H9 (cell line): ENCODE measurements at regions not wholly inside any gene's neighbourhood (a gene's known extent, or its start where the extent isn't known, plus 50 kb on each side); places are given as distances from the start of the nearest gene placed in this dataset.

Experiments used
- DNase-seq: peaks from one replicate; pipeline ENCODE4 v3.0.0-alpha.2; 2017
- H2AFZ ChIP-seq: one replicate; pipeline ENCODE4 v1.6.1; 2013; ENCODE audit warnings: mild to moderate bottlenecking, low read length, control low read depth, moderate library complexity
- H2AK5ac ChIP-seq: 2 replicates; pipeline ENCODE4 v1.6.1; 2013; ENCODE audit warnings: low read length, control low read depth, mixed read lengths; ENCODE audit not compliant: insufficient read length
- H2BK120ac ChIP-seq: one replicate; pipeline ENCODE4 v1.6.1; 2013; ENCODE audit warnings: low read depth, mild to moderate bottlenecking, low read length, control low read depth, inconsistent platforms; ENCODE audit not compliant: poor library complexity, severe bottlenecking
- H2BK12ac ChIP-seq: 2 replicates; pipeline ENCODE4 v1.6.1; 2013; ENCODE audit warnings: low read length, control low read depth, mixed read lengths, low read depth; ENCODE audit not compliant: insufficient read length
- H2BK15ac ChIP-seq: 2 replicates; pipeline ENCODE4 v1.6.1; 2013; ENCODE audit warnings: low read depth, low read length, control low read depth
- H2BK20ac ChIP-seq: one replicate; pipeline ENCODE4 v1.6.1; 2013; ENCODE audit warnings: low read depth, mild to moderate bottlenecking, low read length, control low read depth, inconsistent platforms; ENCODE audit not compliant: poor library complexity, severe bottlenecking
- H2BK5ac ChIP-seq: 2 replicates; pipeline ENCODE4 v1.6.1; 2013; ENCODE audit warnings: low read length, control low read depth, mixed read lengths; ENCODE audit not compliant: insufficient read length
- H3K14ac ChIP-seq: 2 replicates; pipeline ENCODE4 v1.6.1; 2013; ENCODE audit warnings: low read length, control low read depth; ENCODE audit not compliant: insufficient read depth
- H3K18ac ChIP-seq: 2 replicates; pipeline ENCODE4 v1.6.1; 2013; ENCODE audit warnings: low read depth, mild to moderate bottlenecking, mixed read lengths, low read length, control low read depth; ENCODE audit not compliant: insufficient read length
- H3K23ac ChIP-seq: 2 replicates; pipeline ENCODE4 v1.6.1; 2013; ENCODE audit warnings: low read length, control low read depth, mixed read lengths, low read depth; ENCODE audit not compliant: insufficient read length
- H3K23me2 ChIP-seq: 2 replicates; pipeline ENCODE4 v1.6.1; 2013; ENCODE audit warnings: low read depth, mild to moderate bottlenecking, mixed read lengths, low read length, control low read depth; ENCODE audit not compliant: insufficient read length, poor library complexity, severe bottlenecking
- H3K27ac ChIP-seq: 2 replicates; pipeline ENCODE4 v1.5.1; 2013; ENCODE audit warnings: low read length, control low read depth, mixed read lengths, low read depth; ENCODE audit not compliant: insufficient read length
- H3K27me3 ChIP-seq: 2 replicates; pipeline ENCODE4 v1.6.1; 2013; ENCODE audit warnings: low read length, control low read depth, inconsistent platforms; ENCODE audit not compliant: insufficient read depth
- H3K4ac ChIP-seq: 2 replicates; pipeline ENCODE4 v1.6.1; 2013; ENCODE audit warnings: low read depth, mild to moderate bottlenecking, control low read depth, inconsistent platforms, low read length, moderate library complexity
- H3K4me1 ChIP-seq: 2 replicates; pipeline ENCODE4 v1.6.1; 2013; ENCODE audit warnings: low read length, control low read depth, inconsistent platforms; ENCODE audit not compliant: insufficient read depth
- H3K4me2 ChIP-seq: 2 replicates; pipeline ENCODE4 v1.6.1; 2013; ENCODE audit warnings: low read length, control low read depth, mixed read lengths; ENCODE audit not compliant: insufficient read length, insufficient read depth
- H3K56ac ChIP-seq: 2 replicates; pipeline ENCODE4 v1.6.1; 2013; ENCODE audit warnings: low read depth, mild to moderate bottlenecking, mixed read lengths, low read length, control low read depth; ENCODE audit not compliant: insufficient read length
- H3K79me1 ChIP-seq: 2 replicates; pipeline ENCODE4 v1.6.1; 2013; ENCODE audit warnings: low read depth, mild to moderate bottlenecking, moderate library complexity, low read length, control low read depth, inconsistent platforms; ENCODE audit not compliant: insufficient read depth, poor library complexity, severe bottlenecking
- H3K79me2 ChIP-seq: 2 replicates; pipeline ENCODE4 v1.6.1; 2013; ENCODE audit warnings: low read length, control low read depth, inconsistent platforms; ENCODE audit not compliant: insufficient read depth
- H3K9ac ChIP-seq: 2 replicates; pipeline ENCODE4 v1.6.1; 2013; ENCODE audit warnings: low read length, control low read depth, mixed read lengths; ENCODE audit not compliant: insufficient read length; ENCODE audit errors: extremely low read depth
- H3K9me3 ChIP-seq: one replicate; pipeline ENCODE4 v1.6.1; 2013; ENCODE audit warnings: low read depth, low read length, inconsistent platforms; ENCODE audit not compliant: control insufficient read depth
- H3T11ph ChIP-seq: one replicate; pipeline ENCODE4 v1.6.1; 2013; ENCODE audit warnings: mild to moderate bottlenecking, low read length, control low read depth, inconsistent platforms
- H4K20me1 ChIP-seq: one replicate; pipeline ENCODE4 v1.6.1; 2013; ENCODE audit not compliant: control insufficient read depth, insufficient read length, insufficient read depth
- H4K5ac ChIP-seq: 2 replicates; pipeline ENCODE4 v1.6.1; 2013; ENCODE audit warnings: low read depth, mild to moderate bottlenecking, mixed read lengths, low read length, control low read depth; ENCODE audit not compliant: insufficient read length
- H4K8ac ChIP-seq: replicated peaks from 2 replicates; pipeline ENCODE4 v1.6.1; 2013; ENCODE audit warnings: low read length, control low read depth, mixed read lengths, low read depth; ENCODE audit not compliant: insufficient read length
- H4K91ac ChIP-seq: 2 replicates; pipeline ENCODE4 v1.6.1; 2013; ENCODE audit warnings: low read depth, mild to moderate bottlenecking, moderate library complexity, mixed read lengths, low read length, control low read depth; ENCODE audit not compliant: insufficient read length
- H3K27ac Mint-ChIP-seq, 3 experiments: 2 replicates in 2 of 3; 3 replicates in 1 of 3; pipeline ENCODE4 v1.8.0; 2020 to 2021; ENCODE audit warnings: mixed read lengths in 3 of 3, mild to moderate bottlenecking in 1 of 3, moderate library complexity in 1 of 3
- H3K27me3 Mint-ChIP-seq: 2 replicates; pipeline ENCODE4 v1.8.0; 2021; ENCODE audit warnings: low read depth, mild to moderate bottlenecking, moderate library complexity, mixed read lengths
- H3K36me3 Mint-ChIP-seq, 3 experiments: 2 replicates in 2 of 3; 3 replicates in 1 of 3; pipeline ENCODE4 v1.8.0; 2020 to 2021; ENCODE audit warnings: low read depth in 3 of 3, mixed read lengths in 3 of 3; ENCODE audit not compliant: insufficient read depth in 1 of 3
- H3K4me1 Mint-ChIP-seq, 2 experiments: 2 replicates each; pipeline ENCODE4 v1.8.0; 2020; ENCODE audit warnings: mixed read lengths in 2 of 2
- H3K4me3 Mint-ChIP-seq, 2 experiments: 2 replicates in 1 of 2; 3 replicates in 1 of 2; pipeline ENCODE4 v1.8.0; 2020 to 2021; ENCODE audit warnings: mild to moderate bottlenecking in 2 of 2, mixed read lengths in 2 of 2, moderate library complexity in 1 of 2
- H3K9me3 Mint-ChIP-seq, 2 experiments: 2 replicates in 1 of 2; 3 replicates in 1 of 2; pipeline ENCODE4 v1.8.0; 2020; ENCODE audit warnings: mild to moderate bottlenecking in 2 of 2, mixed read lengths in 2 of 2, moderate library complexity in 1 of 2
- WGBS: extraction: QIAGEN DNeasy Blood & Tissue Kit; methylation state at CpG from one replicate; pipeline ENCODE4 v1.1.7; 2013; ENCODE audit warnings: missing lambda C conversion rate, low lambda C conversion rate, mixed read lengths; ENCODE audit not compliant: insufficient read length; ENCODE audit errors: extremely low coverage; 5-methylcytosine and 5-hydroxymethylcytosine counted together
- TF ChIP-seq, protein P1 (sequence below): fragments of 200-600 bp; sonication (generic); conservative IDR thresholded peaks from 3 replicates; pipeline ENCODE4 v1.8.0; 2021; ENCODE audit warnings: antibody characterized with exemption, mild to moderate bottlenecking

DNA sequence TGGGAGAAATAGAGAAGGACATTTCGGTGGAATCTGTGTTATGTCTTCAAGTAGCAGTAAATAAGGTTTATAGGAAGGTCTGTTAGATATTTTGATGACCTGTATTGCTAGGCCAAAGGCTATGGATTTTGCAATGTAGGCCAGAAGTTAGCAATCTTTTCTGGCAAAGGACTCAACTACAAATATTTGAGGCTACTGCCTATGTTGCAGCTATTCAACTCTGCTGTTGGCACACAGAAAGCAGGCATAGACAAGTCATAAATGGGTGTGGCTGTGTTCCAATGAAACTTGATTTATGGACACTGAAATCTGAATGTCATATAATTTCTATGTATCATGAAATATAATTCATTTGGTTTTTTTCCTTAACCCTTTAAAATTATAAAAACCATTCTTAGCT lies 438.7 kb upstream of the C2CD4B start:
- H3K4me1 ChIP-seq: no peaks in the 10 kb centered on the region
- H2BK12ac ChIP-seq: no peak overlapping the region
- Mint-ChIP-seq H3K4me3 (no peak overlapping the region), H3K27ac (no peak overlapping the region), H3K4me1 (peaks cover 13 to 16% of the 10 kb centered on the region in 2 experiments), H3K27me3 (no peaks in the 10 kb centered on the region; the same call in 1 of the 2 replicates), H3K36me3 (no peaks in the 10 kb centered on the region), H3K9me3 (no peaks in the 10 kb centered on the region)
- H4K91ac ChIP-seq: no peak overlapping the region
- no peak overlapping the region for H3K27ac ChIP-seq
- no peak overlapping the region for H2BK120ac ChIP-seq
- no peak overlapping the region for H2BK5ac ChIP-seq
- no peak overlapping the region for H3K23ac ChIP-seq
- H3T11ph ChIP-seq: no peak overlapping the region
- no peak overlapping the region for H2AFZ ChIP-seq
- H3K27me3 ChIP-seq: no peaks in the 10 kb centered on the region
- no peak for DNase-seq
- H4K5ac ChIP-seq: no peak overlapping the region
- H2BK20ac ChIP-seq: no peak overlapping the region
- H4K20me1 ChIP-seq: no peaks in the 10 kb centered on the region
- no peaks in the 10 kb centered on the region for H3K79me2 ChIP-seq
- H3K23me2 ChIP-seq: no peaks in the 10 kb centered on the region
- TF ChIP-seq, protein P1, sequence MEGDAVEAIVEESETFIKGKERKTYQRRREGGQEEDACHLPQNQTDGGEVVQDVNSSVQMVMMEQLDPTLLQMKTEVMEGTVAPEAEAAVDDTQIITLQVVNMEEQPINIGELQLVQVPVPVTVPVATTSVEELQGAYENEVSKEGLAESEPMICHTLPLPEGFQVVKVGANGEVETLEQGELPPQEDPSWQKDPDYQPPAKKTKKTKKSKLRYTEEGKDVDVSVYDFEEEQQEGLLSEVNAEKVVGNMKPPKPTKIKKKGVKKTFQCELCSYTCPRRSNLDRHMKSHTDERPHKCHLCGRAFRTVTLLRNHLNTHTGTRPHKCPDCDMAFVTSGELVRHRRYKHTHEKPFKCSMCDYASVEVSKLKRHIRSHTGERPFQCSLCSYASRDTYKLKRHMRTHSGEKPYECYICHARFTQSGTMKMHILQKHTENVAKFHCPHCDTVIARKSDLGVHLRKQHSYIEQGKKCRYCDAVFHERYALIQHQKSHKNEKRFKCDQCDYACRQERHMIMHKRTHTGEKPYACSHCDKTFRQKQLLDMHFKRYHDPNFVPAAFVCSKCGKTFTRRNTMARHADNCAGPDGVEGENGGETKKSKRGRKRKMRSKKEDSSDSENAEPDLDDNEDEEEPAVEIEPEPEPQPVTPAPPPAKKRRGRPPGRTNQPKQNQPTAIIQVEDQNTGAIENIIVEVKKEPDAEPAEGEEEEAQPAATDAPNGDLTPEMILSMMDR: no peak
- no peak overlapping the region for H3K56ac ChIP-seq
- H4K8ac ChIP-seq: no peak overlapping the region
- H3K18ac ChIP-seq: no peak overlapping the region
- H2BK15ac ChIP-seq: no peak overlapping the region
- H3K14ac ChIP-seq: no peak overlapping the region
- no peak overlapping the region for H3K4ac ChIP-seq
- no peak overlapping the region for H3K9ac ChIP-seq
- no peak overlapping the region for H2AK5ac ChIP-seq
- no peaks in the 10 kb centered on the region for H3K9me3 ChIP-seq
- H3K79me1 ChIP-seq: no peaks in the 10 kb centered on the region
- H3K4me2 ChIP-seq: no peak overlapping the region
- no CpG with 5 or more reads among the region's 1 CpG for WGBS
